Endothelial cell (in vitro differentiated cells): ENCODE measurements at regions not wholly inside any gene's neighbourhood (a gene's known extent, or its start where the extent isn't known, plus 50 kb on each side); places are given as distances from the start of the nearest gene placed in this dataset.

Experiments used
- DNase-seq: peaks from one replicate; pipeline ENCODE4 v3.0.0; 2021; ENCODE audit warnings: low spot score
- H3K27ac Mint-ChIP-seq: one replicate; pipeline ENCODE4 v1.8.0; 2021; ENCODE audit warnings: mixed read lengths, inconsistent platforms; ENCODE audit not compliant: unreplicated experiment
- H3K27me3 Mint-ChIP-seq: one replicate; pipeline ENCODE4 v1.8.0; 2021; ENCODE audit warnings: mild to moderate bottlenecking, moderate library complexity, mixed read lengths, inconsistent platforms; ENCODE audit not compliant: unreplicated experiment
- H3K36me3 Mint-ChIP-seq: one replicate; pipeline ENCODE4 v1.8.0; 2021; ENCODE audit warnings: mild to moderate bottlenecking, low read depth, mixed read lengths, inconsistent platforms; ENCODE audit not compliant: unreplicated experiment
- H3K4me1 Mint-ChIP-seq: one replicate; pipeline ENCODE4 v1.8.0; 2021; ENCODE audit warnings: mild to moderate bottlenecking, mixed read lengths, inconsistent platforms; ENCODE audit not compliant: unreplicated experiment
- H3K4me3 Mint-ChIP-seq: one replicate; pipeline ENCODE4 v1.8.0; 2021; ENCODE audit warnings: mild to moderate bottlenecking, mixed read lengths, inconsistent platforms; ENCODE audit not compliant: unreplicated experiment
- H3K9me3 Mint-ChIP-seq: one replicate; pipeline ENCODE4 v1.8.0; 2021; ENCODE audit warnings: mixed read lengths, inconsistent platforms; ENCODE audit not compliant: unreplicated experiment
- TF ChIP-seq, protein P1 (sequence below): fragments of 200-600 bp; sonication (generic); IDR thresholded peaks from one replicate; pipeline ENCODE4 v1.5.0; 2021; ENCODE audit warnings: antibody characterized with exemption; ENCODE audit not compliant: unreplicated experiment

DNA sequence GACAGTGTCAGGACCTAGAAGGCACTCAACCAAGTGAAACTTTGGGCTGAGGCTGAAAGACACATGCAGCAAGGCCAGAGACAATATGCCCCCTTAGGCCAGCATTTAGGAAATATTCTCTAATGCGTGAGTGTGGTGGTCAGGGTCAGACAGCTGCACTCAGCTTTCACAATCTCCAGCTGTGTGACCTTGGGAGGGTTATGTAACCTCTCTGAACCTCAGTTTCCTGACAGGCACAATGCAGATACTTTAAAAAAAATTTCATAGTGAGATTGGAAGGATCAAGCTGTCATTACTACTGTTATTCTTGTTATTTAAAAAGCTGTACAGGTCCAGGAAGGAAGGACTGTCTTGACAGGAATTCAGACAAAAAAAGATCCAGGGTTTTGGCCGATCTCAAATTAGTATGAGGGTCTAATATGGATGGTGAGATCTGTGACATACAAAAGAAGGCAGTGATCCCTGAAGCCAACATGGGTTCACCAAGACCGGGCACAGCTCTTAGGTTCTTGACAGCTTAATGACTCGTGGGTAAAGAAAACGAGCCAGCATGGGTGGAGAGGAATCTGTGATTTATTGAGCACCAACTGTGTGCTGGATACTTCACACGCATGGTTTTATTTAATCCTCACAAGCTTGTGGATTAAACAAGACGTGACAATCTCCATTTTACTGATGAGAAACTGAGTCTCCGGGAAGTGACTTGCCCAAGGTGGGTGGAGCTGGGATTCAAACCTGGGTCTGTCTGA, 54.6 kb upstream of the POU3F1 start:
- no peak for DNase-seq
- Mint-ChIP-seq H3K4me1 (peaks cover 4% of the 10 kb centered on the region), H3K4me3 (no peak overlapping the region), H3K36me3 (peaks cover 12% of the 10 kb centered on the region), H3K27me3 (peaks cover 3% of the 10 kb centered on the region), H3K9me3 (no peaks in the 10 kb centered on the region), H3K27ac (no peak overlapping the region)
- TF ChIP-seq, protein P1, sequence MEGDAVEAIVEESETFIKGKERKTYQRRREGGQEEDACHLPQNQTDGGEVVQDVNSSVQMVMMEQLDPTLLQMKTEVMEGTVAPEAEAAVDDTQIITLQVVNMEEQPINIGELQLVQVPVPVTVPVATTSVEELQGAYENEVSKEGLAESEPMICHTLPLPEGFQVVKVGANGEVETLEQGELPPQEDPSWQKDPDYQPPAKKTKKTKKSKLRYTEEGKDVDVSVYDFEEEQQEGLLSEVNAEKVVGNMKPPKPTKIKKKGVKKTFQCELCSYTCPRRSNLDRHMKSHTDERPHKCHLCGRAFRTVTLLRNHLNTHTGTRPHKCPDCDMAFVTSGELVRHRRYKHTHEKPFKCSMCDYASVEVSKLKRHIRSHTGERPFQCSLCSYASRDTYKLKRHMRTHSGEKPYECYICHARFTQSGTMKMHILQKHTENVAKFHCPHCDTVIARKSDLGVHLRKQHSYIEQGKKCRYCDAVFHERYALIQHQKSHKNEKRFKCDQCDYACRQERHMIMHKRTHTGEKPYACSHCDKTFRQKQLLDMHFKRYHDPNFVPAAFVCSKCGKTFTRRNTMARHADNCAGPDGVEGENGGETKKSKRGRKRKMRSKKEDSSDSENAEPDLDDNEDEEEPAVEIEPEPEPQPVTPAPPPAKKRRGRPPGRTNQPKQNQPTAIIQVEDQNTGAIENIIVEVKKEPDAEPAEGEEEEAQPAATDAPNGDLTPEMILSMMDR, result no peak

DNA sequence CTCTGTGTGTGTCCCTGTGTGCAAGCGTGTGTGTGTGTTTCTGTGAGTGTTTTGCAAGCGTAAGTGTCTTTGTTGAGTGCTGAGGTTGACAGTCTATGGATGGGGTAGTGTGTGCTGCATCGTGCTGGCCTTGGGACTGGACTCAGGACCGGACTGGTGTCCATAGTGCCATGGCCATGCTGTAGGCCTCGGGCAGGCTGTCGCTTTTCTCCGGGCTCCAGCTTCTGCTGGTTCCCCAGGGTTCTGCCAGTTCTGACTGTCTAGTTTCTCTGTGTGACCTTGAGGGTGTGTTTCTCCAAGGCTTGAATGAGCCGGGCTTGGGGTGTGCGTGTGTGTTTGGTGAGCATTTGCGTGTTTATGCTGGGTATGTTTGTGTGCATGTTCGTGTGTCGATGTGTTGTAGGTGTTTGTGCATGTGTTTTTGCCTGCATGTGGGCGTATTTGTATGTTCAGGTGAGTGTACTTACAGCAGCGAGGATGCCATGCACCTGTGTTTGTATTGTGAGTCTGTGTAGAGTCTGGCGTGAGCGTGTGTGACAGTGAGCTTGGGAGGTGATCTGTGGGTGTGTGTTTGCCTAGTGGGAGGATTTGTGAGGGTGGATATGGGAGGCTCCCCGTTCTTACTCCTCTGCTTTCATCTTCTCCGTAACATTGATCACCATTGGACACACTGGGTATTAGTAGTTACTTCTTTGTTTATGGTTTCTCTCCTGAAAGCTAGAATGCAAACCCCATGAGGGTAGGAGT, 51.7 kb upstream of the POU3F1 start:
- no peak overlapping the region for H3K27ac Mint-ChIP-seq

DNA sequence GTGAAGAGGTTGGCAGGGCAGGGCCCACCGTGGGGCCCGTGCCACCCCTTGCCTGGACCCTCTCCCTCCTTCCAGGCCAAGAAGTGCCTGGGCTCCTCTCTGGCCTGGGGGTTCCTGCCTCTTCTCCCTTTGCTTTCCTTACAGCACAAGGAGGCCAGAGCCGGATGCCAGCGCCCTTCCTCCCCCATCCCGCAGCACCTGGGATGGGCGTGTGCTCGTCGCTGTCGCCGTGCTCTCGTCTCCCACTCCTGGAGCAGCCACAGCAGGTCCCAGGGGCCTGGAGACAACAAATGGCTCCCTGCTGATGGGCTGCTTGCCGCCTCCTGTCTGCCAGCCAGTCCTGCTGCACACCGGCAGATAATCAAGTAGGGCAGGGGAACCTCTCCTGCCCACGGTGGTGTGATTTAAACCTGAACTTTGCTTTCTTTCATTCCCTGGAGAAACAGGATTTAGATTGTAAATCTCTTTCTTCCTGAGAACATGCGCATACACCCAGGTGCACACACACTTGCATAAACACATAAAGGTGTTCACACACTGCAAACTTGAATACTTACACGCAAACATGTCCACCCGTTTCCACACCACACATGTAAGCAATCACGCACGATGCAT, 50.8 kb upstream of the POU3F1 start:
- TF ChIP-seq, protein P1, result no peak
- peaks cover 29% of the 10 kb centered on the region for H3K4me1 Mint-ChIP-seq
- H3K27ac Mint-ChIP-seq, result no peak overlapping the region
- H3K27me3 Mint-ChIP-seq, result no peaks in the 10 kb centered on the region
- H3K36me3 Mint-ChIP-seq, result peaks cover 3% of the 10 kb centered on the region
- no peak overlapping the region for H3K4me3 Mint-ChIP-seq
- H3K9me3 Mint-ChIP-seq, result no peaks in the 10 kb centered on the region
- no peak for DNase-seq

More for the DNA sequence above, 51.7 kb upstream of the POU3F1 start:
- DNase-seq, result no peak
- TF ChIP-seq, protein P1, result no peak
- Mint-ChIP-seq H3K4me3 (no peak overlapping the region), H3K36me3 (peaks cover 3% of the 10 kb centered on the region), H3K27me3 (no peaks in the 10 kb centered on the region), H3K9me3 (no peaks in the 10 kb centered on the region), H3K4me1 (peaks cover 23% of the 10 kb centered on the region)
